Aorta (tissue), 5 donors: ENCODE measurements at regions not wholly inside any gene's neighbourhood (a gene's known extent, or its start where the extent isn't known, plus 50 kb on each side); places are given as distances from the start of the nearest gene placed in this dataset.

Experiments used
- ATAC-seq: fragments of 200-7000 bp; cut with Tn5 transposase; one replicate; pipeline ENCODE4 v1.9.1; 2022; ENCODE audit warnings: moderate library complexity; ENCODE audit not compliant: low FRiP score
- DNase-seq, 2 donors: peaks; one replicate each; pipeline ENCODE4 v3.0.0-alpha.2; 2020
- H3K27ac ChIP-seq, 2 donors: one replicate each; pipeline ENCODE4 v1.5.1; 2013; ENCODE audit warnings: low read length in 2 of 2, mild to moderate bottlenecking in 2 of 2, moderate library complexity in 2 of 2, control low read depth in 1 of 2, inconsistent platforms in 1 of 2, low read depth in 1 of 2
- H3K27me3 ChIP-seq, 2 donors: one replicate each; pipeline ENCODE4 v1.6.1; 2013; ENCODE audit warnings: control low read depth in 1 of 2, low read length in 1 of 2, mild to moderate bottlenecking in 1 of 2, moderate library complexity in 1 of 2; ENCODE audit not compliant: insufficient read depth in 2 of 2, control insufficient read depth in 1 of 2
- H3K36me3 ChIP-seq, 2 donors: one replicate each; pipeline ENCODE4 v1.6.1; 2013; ENCODE audit warnings: control low read depth in 1 of 2, low read length in 1 of 2, mild to moderate bottlenecking in 1 of 2; ENCODE audit not compliant: insufficient read depth in 2 of 2, control insufficient read depth in 1 of 2
- H3K4me1 ChIP-seq, 2 donors: one replicate each; pipeline ENCODE4 v1.6.1; 2013; ENCODE audit warnings: low read length in 2 of 2, control low read depth in 1 of 2, mild to moderate bottlenecking in 1 of 2, moderate library complexity in 1 of 2; ENCODE audit not compliant: insufficient read depth in 2 of 2, control insufficient read depth in 1 of 2
- H3K4me3 ChIP-seq, 2 donors: one replicate each; pipeline ENCODE4 v1.5.1; 2013; ENCODE audit warnings: low read length in 2 of 2, control low read depth in 1 of 2, mild to moderate bottlenecking in 1 of 2
- H3K9me3 ChIP-seq: one replicate; pipeline ENCODE4 v1.6.1; 2013; ENCODE audit warnings: mild to moderate bottlenecking, low read length; ENCODE audit not compliant: control insufficient read depth
- WGBS, 2 donors: extraction: QIAGEN DNeasy Blood & Tissue Kit; methylation state at CpG; one replicate each; pipeline ENCODE4 v1.1.7; 2013; 5-methylcytosine and 5-hydroxymethylcytosine counted together
- intact Hi-C, 2 donors: fragments of 100-400 bp; cut with DNase I; formaldehyde crosslinking; loops; one replicate each; pipeline versions ENCODE4 v1.14.2 to v1.15.0; 2022
- donor health status: healthy with polysubstance abuse.
- donor health status: Bipolar disorder and iron deficiency.
- donor health status: DM: no; HTN: no; CAD: no.
- donor health status: DM: no; HTN: no; CAD: no.
- donor health status: DM: yes; HTN: yes; CAD: no.

DNA sequence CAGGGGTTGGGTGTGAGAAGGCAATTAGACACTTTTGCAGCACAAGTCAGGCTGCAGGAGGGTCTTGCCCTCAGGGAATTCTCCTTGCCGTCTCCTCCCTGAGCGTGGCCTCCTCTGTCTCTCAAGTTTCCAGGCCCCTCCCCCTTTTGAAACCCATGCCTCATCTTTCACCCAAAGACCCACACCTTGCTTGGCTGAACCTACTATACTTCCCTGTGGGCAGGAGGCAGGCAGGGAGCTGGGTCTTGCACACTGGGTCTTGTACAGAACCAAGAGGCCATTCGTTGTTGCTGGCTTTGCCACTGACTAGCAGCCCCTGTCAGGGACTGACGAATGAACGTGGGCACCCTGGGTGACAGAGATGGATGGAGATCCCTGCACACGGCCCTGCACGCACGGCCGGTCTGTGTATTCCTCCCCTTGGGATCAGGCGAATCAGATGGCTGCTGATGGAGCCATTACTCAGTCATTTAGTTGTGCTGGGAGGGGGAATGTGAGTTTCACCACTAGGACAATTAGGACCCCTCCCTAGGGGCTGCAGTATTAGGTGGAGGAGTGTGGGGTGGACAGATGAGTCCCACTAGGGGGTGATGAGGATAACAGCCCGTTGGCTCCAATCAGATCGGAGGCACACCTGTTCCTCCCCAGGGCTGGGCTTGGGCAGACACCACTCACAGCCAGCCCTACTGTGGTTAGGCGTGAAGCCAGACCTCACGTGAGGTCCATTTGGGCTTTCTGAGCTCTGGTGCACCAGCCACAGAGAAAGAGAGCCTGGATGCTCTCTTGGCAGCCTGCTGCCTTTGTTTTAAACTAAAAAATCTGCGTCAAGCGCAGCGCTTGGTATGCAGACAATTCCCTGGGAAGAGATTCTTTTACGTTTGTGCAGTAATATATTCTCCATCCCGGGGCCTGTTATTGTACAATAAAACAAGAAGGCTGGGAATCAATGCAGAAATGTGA, 167.7 kb upstream of the WSCD1 start:
- Histone ChIP-seq H3K4me1 (no peaks in the 10 kb centered on the region), H3K27me3 (no peaks in the 10 kb centered on the region), H3K36me3 (no peaks in the 10 kb centered on the region), H3K9me3 (no peaks in the 10 kb centered on the region), H3K27ac (no peak overlapping the region), H3K4me3 (no peak overlapping the region)
- 29 to 33% methylated on average over 19 of the region's 19 CpGs for WGBS, 2 donors
- ATAC-seq, result no peak
- no peak for DNase-seq
- intact Hi-C loops, result no loop called here

DNA sequence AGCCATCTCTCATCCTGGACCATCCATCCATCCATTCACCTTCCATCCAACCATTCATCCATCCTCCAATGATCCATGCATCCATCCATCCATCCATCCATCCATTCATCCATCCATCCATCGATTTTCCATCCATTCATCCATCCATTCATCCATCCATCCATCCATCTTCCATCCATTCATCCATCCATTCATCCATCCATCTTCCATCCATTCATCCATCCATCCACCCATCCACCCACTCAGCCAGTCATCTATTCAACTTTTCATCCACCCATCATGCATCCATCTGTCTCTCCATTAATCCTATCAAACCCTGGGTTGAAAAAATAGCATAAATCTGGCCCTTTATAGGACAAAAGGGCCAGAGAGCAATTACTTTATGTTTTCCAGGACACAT, 158.3 kb upstream of the WSCD1 start:
- intact Hi-C loops, result no loop called here

DNA sequence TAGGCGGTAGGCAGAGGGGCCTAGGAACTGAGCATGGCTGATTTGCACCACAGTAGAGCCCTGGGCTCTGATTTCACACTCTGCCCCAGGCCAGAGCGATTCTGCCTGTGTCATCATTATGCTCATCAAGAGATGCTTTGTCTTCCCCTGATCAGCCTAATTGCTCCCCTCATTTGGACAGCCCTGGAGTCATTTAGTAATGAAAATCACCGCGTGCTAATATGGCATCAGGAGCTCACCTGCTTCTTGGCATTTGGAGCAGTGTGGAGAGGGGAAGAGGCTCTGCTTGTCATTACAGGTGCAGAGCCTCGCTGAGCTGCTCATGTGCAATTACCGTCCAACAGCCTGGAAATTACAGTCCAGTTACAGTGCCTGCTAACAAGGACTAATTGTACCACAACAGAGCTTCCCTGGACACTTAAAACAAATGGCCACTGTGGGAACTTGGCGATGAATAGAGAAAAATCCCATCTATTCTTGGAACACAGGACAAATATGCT, 157.1 kb upstream of the WSCD1 start:
- Histone ChIP-seq H3K4me1 (no peaks in the 10 kb centered on the region), H3K4me3 (no peak overlapping the region), H3K27ac (no peak overlapping the region), H3K9me3 (peaks cover 1% of the 10 kb centered on the region), H3K36me3 (no peaks in the 10 kb centered on the region), H3K27me3 (no peaks in the 10 kb centered on the region)
- ATAC-seq, result no peak
- no peak for DNase-seq
- WGBS, 2 donors, result 59 to 64% methylated on average over 7 of the region's 7 CpGs
- intact Hi-C loops, result no loop called here

More for the DNA sequence above, 158.3 kb upstream of the WSCD1 start:
- no peaks in the 10 kb centered on the region for H3K36me3 ChIP-seq
- no peak overlapping the region for H3K4me3 ChIP-seq
- ATAC-seq, result no peak
- no peak for DNase-seq
- H3K27me3 ChIP-seq, result no peaks in the 10 kb centered on the region
- no peaks in the 10 kb centered on the region for H3K4me1 ChIP-seq
- no peak overlapping the region for H3K27ac ChIP-seq
- H3K9me3 ChIP-seq, result peaks cover 1% of the 10 kb centered on the region
- 43 to 77% methylated on average over 1 of the region's 1 CpG for WGBS, 2 donors

DNA sequence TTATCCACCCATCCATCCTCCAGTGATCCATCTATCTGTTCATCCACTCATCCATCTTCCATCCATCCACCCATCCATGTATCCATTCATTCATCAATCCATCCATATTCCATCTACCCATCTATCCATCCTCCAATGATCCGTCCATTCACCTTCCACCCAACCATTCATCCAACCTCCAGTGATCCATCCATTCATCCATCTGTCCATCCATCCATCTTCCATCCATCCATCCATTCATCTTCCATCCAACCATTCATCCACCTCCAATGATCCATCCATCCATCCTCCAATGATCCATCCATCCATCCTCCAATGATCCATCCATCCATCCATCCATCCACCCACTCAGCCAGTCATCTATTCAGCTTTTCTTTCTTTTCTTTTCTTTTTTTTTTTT, 156.5 kb upstream of the WSCD1 start:
- Histone ChIP-seq H3K27ac (no peak overlapping the region), H3K9me3 (peaks cover 1% of the 10 kb centered on the region), H3K4me3 (no peak overlapping the region), H3K36me3 (no peaks in the 10 kb centered on the region), H3K27me3 (no peaks in the 10 kb centered on the region), H3K4me1 (no peaks in the 10 kb centered on the region)
- WGBS, 2 donors, result 74 to 88% methylated on average over 1 of the region's 1 CpG
- ATAC-seq (no peak), DNase-seq (no peak)
- intact Hi-C loops, result no loop called here

DNA sequence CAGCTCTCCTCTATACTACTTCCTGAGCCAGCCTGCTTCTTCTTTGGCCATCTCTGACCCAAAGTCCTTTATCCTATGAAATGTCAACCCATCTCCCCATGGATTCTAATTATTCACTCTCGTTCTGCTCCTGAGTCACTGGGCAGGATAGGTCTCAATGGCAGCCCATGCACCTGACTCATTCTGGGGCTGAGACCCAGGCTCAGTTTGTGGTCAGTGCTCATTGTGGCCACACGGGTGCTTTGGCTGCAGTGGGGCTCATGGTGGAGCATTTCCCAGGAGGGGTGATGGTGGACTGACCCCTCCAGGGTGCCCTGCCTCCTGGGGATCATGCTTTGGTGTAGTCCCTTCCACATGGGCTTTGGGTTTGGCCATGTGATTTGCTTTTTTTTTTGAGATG, 154.8 kb upstream of the WSCD1 start:
- H3K9me3 ChIP-seq, result peaks cover 1% of the 10 kb centered on the region
- intact Hi-C loops, result no loop called here
- no peaks in the 10 kb centered on the region for H3K36me3 ChIP-seq
- no peak overlapping the region for H3K4me3 ChIP-seq
- WGBS, 2 donors, result 65 to 68% methylated on average over 2 of the region's 2 CpGs
- DNase-seq (no peak), ATAC-seq (no peak)
- no peaks in the 10 kb centered on the region for H3K27me3 ChIP-seq
- H3K27ac ChIP-seq, result no peak overlapping the region
- H3K4me1 ChIP-seq, result no peaks in the 10 kb centered on the region

DNA sequence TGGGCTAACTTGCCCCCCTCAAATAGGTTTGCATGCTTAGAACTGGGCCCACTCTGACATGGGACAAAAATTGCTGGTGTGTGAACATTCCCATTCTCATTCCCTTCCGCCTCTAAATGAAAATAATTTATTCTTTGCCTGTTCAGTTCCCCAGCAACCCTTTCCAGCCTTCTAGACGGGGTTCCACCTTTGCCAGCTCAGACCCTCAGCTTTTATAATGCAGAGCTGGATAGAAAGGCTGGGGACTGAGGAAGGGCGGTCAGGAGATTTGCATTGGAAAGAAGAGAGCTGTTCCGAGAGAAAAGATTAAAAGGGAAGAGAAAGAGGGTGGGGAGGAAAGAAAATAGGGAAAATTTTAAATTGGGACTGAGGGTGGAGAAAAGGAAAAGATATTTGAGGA, 151.1 kb upstream of the WSCD1 start:
- 12 to 33% methylated on average over 4 of the region's 4 CpGs for WGBS, 2 donors

DNA sequence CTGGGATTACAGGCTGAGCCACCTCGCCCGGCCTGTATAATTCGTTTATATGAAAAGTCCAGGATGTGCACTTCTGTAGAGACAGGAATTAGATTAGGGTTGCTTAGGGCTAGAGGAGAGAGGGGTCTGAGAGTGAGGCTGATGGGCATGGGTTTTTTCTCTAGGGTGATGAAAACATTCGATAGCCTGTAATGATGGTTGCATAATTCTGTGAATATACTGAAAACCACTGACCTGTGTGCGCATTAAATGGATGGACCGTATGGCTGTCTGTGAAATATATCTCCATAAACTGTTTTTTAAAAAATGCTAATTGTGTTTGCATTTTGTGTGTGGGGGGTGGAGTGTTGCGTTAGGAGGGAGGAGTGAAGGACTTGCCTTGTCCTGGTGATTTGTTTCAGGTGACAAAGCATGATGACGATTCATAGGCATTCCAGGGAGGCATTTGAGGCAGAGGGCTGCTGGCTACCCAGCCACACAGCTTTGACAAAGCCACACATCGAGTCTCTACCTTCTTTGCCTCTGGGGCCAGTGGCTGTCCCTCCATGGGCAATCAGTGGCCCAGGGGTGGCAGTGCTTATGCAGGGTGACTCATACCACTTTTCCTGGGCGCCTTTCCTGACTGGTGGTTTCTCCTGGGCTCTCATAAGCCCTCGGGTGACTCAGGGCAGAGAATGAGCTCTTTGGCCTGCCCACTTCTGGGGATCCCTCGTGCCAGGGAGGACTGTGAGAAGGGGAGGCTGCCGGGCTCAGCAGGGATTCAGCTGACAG, 148.5 kb upstream of the WSCD1 start:
- intact Hi-C loops, result no loop called here
- Histone ChIP-seq H3K4me3 (no peak overlapping the region), H3K27ac (no peak overlapping the region), H3K9me3 (no peaks in the 10 kb centered on the region), H3K36me3 (no peaks in the 10 kb centered on the region), H3K4me1 (no peaks in the 10 kb centered on the region), H3K27me3 (no peaks in the 10 kb centered on the region)
- 67 to 70% methylated on average over 13 of the region's 13 CpGs for WGBS, 2 donors
- DNase-seq, result no peak
- ATAC-seq, result no peak

More for the DNA sequence above, 151.1 kb upstream of the WSCD1 start:
- Histone ChIP-seq H3K9me3 (no peaks in the 10 kb centered on the region), H3K36me3 (no peaks in the 10 kb centered on the region), H3K27me3 (no peaks in the 10 kb centered on the region), H3K27ac (no peak overlapping the region), H3K4me3 (no peak overlapping the region), H3K4me1 (no peaks in the 10 kb centered on the region)
- no peak for ATAC-seq
- intact Hi-C loops, result no loop called here
- no peak for DNase-seq

DNA sequence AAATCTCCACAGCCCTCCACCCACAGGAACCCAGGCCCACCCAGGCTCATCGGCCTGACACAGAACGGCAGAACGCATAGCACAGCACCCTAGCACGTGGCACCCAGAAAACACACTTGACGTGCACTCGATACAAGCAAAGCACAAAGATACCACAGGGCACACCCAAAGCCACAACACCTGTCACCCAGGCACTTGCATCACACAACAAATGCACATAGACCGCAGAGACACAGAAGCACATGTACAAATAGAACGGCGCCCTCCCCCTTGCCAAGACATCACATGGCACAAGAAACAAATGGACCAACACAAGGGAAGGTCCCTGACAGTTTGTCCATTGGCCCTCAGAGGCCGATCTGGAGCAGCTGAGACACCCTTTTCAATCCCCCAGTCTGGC, 147.7 kb upstream of the WSCD1 start:
- no peak for DNase-seq
- intact Hi-C loops, result no loop called here
- WGBS, 2 donors, result 89 to 90% methylated on average over 10 of the region's 10 CpGs

More for the DNA sequence above, 147.7 kb upstream of the WSCD1 start:
- no peak overlapping the region for H3K27ac ChIP-seq
- ATAC-seq, result no peak
- no peaks in the 10 kb centered on the region for H3K4me1 ChIP-seq
- no peaks in the 10 kb centered on the region for H3K9me3 ChIP-seq
- no peaks in the 10 kb centered on the region for H3K27me3 ChIP-seq
- no peaks in the 10 kb centered on the region for H3K36me3 ChIP-seq
- no peak overlapping the region for H3K4me3 ChIP-seq
